Keratinocyte (primary cell): ENCODE measurements at regions not wholly inside any gene's neighbourhood (a gene's known extent, or its start where the extent isn't known, plus 50 kb on each side); places are given as distances from the start of the nearest gene placed in this dataset.

ENCODE experiments used
- EZH2 ChIP-seq: IDR thresholded peaks from one replicate; pipeline ENCODE4 v1.6.1; 2012; ENCODE audit warnings: inconsistent platforms, mild to moderate bottlenecking, low read length, moderate library complexity
- TF ChIP-seq, protein P1 (sequence below), 3 experiments: IDR thresholded peaks in 1 of 3; conservative IDR thresholded peaks in 1 of 3; optimal IDR thresholded peaks in 1 of 3; 2 replicates in 2 of 3; 3 replicates in 1 of 3; pipeline versions ENCODE3 to v1.5.1; 2011; ENCODE audit warnings: low read length in 3 of 3, mild to moderate bottlenecking in 3 of 3, moderate library complexity in 2 of 3, control low read depth in 1 of 3, inconsistent platforms in 1 of 3; ENCODE audit not compliant: insufficient read depth in 2 of 3; ENCODE audit errors: extremely low read depth in 1 of 3

GRCh38 chr4:79255793-79256192 is 70.1 kb downstream of the NAA11 start:
- TF ChIP-seq, protein P1, sequence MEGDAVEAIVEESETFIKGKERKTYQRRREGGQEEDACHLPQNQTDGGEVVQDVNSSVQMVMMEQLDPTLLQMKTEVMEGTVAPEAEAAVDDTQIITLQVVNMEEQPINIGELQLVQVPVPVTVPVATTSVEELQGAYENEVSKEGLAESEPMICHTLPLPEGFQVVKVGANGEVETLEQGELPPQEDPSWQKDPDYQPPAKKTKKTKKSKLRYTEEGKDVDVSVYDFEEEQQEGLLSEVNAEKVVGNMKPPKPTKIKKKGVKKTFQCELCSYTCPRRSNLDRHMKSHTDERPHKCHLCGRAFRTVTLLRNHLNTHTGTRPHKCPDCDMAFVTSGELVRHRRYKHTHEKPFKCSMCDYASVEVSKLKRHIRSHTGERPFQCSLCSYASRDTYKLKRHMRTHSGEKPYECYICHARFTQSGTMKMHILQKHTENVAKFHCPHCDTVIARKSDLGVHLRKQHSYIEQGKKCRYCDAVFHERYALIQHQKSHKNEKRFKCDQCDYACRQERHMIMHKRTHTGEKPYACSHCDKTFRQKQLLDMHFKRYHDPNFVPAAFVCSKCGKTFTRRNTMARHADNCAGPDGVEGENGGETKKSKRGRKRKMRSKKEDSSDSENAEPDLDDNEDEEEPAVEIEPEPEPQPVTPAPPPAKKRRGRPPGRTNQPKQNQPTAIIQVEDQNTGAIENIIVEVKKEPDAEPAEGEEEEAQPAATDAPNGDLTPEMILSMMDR (optimal IDR thresholded peaks at IDR 0.05 in 1 of 3, IDR thresholded peaks at IDR 0.05 in 1 of 3, conservative IDR thresholded peaks at IDR 0.05 in 1 of 3; ENCODE audit: extremely low read depth in 1 of 3, insufficient read depth in 2 of 3, low read length in 3 of 3) = no peak
- no peak for TF ChIP-seq EZH2
